ENCODE measurements at regions not wholly inside any gene's neighbourhood (a gene's known extent, or its start where the extent isn't known, plus 50 kb on each side); places are given as distances from the start of the nearest gene placed in this dataset.

- no peak for DNase-seq (ENCODE audit: low spot score)
These were observed 75.3 kb upstream of the PLCL2 start for GRCh38 chr3:16809482-16809881.

- DNase-seq (ENCODE audit: low spot score), result no peak
These were observed 74.8 kb upstream of the PLCL2 start for GRCh38 chr3:16809993-16810392.

GRCh38 chr3:16810593-16811367 lies 74.0 kb upstream of the PLCL2 start:
- no peak for DNase-seq (ENCODE audit: low spot score)

GRCh38 chr3:16811950-16812349 lies 72.8 kb upstream of the PLCL2 start:
- no peak for DNase-seq (ENCODE audit: low spot score)

GRCh38 chr3:16813336-16813735 lies 71.4 kb upstream of the PLCL2 start:
- no peak for DNase-seq (ENCODE audit: low spot score)

- no peak for DNase-seq (ENCODE audit: low spot score)
These were observed 68.5 kb upstream of the PLCL2 start for GRCh38 chr3:16816048-16816780.

GRCh38 chr3:16817197-16817596 lies 67.6 kb upstream of the PLCL2 start:
- no peak for DNase-seq (ENCODE audit: low spot score)

- no peak for DNase-seq (ENCODE audit: low spot score)
These were observed 66.6 kb upstream of the PLCL2 start for GRCh38 chr3:16818194-16818593.

GRCh38 chr3:16818945-16819344 lies 65.8 kb upstream of the PLCL2 start:
- DNase-seq (ENCODE audit: low spot score), result no peak

- DNase-seq (ENCODE audit: low spot score), result no peak
These were observed 64.3 kb upstream of the PLCL2 start for GRCh38 chr3:16820485-16820884.

- DNase-seq (ENCODE audit: low spot score), result no peak
These were observed 63.7 kb upstream of the PLCL2 start for GRCh38 chr3:16821053-16821452.

- no peak for DNase-seq (ENCODE audit: low spot score)
These were observed 60.6 kb upstream of the PLCL2 start for GRCh38 chr3:16824081-16824696.

GRCh38 chr3:16825617-16826204 lies 59.0 kb upstream of the PLCL2 start:
- DNase-seq (ENCODE audit: low spot score), result no peak

- DNase-seq (ENCODE audit: low spot score), result peak; percentile 88
These were observed 55.9 kb upstream of the PLCL2 start for GRCh38 chr3:16828815-16829214.

- no peak for DNase-seq (ENCODE audit: low spot score)
These were observed 52.9 kb upstream of the PLCL2 start for GRCh38 chr3:16831846-16832245.

GRCh38 chr3:16834214-16834613 lies 50.5 kb upstream of the PLCL2 start:
- DNase-seq (ENCODE audit: low spot score), result no peak

- no peak for DNase-seq (ENCODE audit: low spot score)
These were observed 50.0 kb upstream of the PLCL2 start for GRCh38 chr3:16834753-16835152.
